CD4-positive, CD25-positive, alpha-beta regulatory T cell (primary cell): ENCODE measurements at regions not wholly inside any gene's neighbourhood (a gene's known extent, or its start where the extent isn't known, plus 50 kb on each side); places are given as distances from the start of the nearest gene placed in this dataset.

Source experiments
- ATAC-seq, 2 donors: fragments of 150-1000 bp; cut with Tn5 transposase; one replicate each; pipeline ENCODE4 v1.10.0; 2021; ENCODE audit warnings: low read depth in 2 of 2, moderate number of reproducible peaks in 2 of 2, moderate library complexity in 1 of 2
- DNase-seq, 3 donors: peaks; one replicate each; pipeline versions ENCODE4 v3.0.0 to v3.0.0-alpha.2; 2012 to 2022; ENCODE audit warnings: mixed read lengths in 1 of 3
- H3K27ac ChIP-seq: one replicate; pipeline ENCODE4 v1.7.0; 2013; ENCODE audit warnings: mild to moderate bottlenecking, low read length; ENCODE audit not compliant: insufficient read depth, poor library complexity, severe bottlenecking
- H3K27me3 ChIP-seq: one replicate; pipeline ENCODE4 v1.7.0; 2013; ENCODE audit warnings: low read length; ENCODE audit not compliant: control insufficient read depth, insufficient read depth
- H3K36me3 ChIP-seq: one replicate; pipeline ENCODE4 v1.7.0; 2013; ENCODE audit warnings: mild to moderate bottlenecking, low read length, moderate library complexity; ENCODE audit not compliant: control insufficient read depth, insufficient read depth
- H3K4me1 ChIP-seq: 2 replicates; pipeline ENCODE4 v1.7.0; 2013; ENCODE audit warnings: mild to moderate bottlenecking, low read length; ENCODE audit not compliant: insufficient read depth, control insufficient read depth, poor library complexity, severe bottlenecking
- H3K4me3 ChIP-seq: one replicate; pipeline ENCODE4 v1.7.0; 2013; ENCODE audit warnings: low read depth, mild to moderate bottlenecking, low read length, moderate library complexity
- H3K9me3 ChIP-seq, 2 experiments: 1 replicate in 1 of 2; 2 replicates in 1 of 2; pipeline ENCODE4 v1.7.0; 2013; ENCODE audit warnings: low read length in 2 of 2, mild to moderate bottlenecking in 1 of 2, moderate library complexity in 1 of 2; ENCODE audit not compliant: control insufficient read depth in 2 of 2
- H3K27ac Mint-ChIP-seq, 3 donors: one replicate each; pipeline ENCODE4 v1.8.0; 2020 to 2022; ENCODE audit warnings: mild to moderate bottlenecking in 3 of 3, mixed read lengths in 3 of 3, moderate library complexity in 2 of 3
- H3K27me3 Mint-ChIP-seq: one replicate; pipeline ENCODE4 v1.8.0; 2022; ENCODE audit warnings: mild to moderate bottlenecking, mixed read lengths
- H3K36me3 Mint-ChIP-seq: one replicate; pipeline ENCODE4 v1.8.0; 2020; ENCODE audit warnings: mixed read lengths
- H3K4me1 Mint-ChIP-seq, 4 donors: one replicate each; pipeline ENCODE4 v1.8.0; 2020 to 2022; ENCODE audit warnings: mixed read lengths in 4 of 4, mild to moderate bottlenecking in 1 of 4
- H3K4me3 Mint-ChIP-seq, 4 donors: one replicate each; pipeline ENCODE4 v1.8.0; 2020 to 2022; ENCODE audit warnings: mild to moderate bottlenecking in 4 of 4, mixed read lengths in 4 of 4, moderate library complexity in 3 of 4
- H3K9me3 Mint-ChIP-seq, 7 donors: one replicate each; pipeline ENCODE4 v1.8.0; 2020 to 2022; ENCODE audit warnings: mixed read lengths in 7 of 7, mild to moderate bottlenecking in 3 of 7, moderate library complexity in 2 of 7

DNA sequence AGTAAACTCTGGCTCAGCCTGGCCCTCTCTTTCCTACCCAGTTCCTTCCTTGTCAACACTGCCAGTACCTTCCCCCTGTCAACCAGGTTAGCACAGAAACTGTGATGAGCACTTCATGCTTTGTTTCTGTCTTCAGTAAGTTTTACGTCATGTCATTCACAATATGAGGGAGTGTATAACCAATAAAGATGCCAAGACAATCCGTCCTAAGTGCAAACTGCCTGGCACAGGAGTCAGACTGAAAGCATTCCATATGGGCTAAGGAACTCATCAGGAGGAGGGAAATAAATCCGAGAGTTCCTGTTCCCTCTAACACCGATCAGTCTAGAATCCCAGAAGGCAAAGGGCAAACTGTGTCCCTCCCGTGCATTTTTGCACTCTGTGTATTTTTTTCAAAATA lies 507.2 kb downstream of the CMPK2 start:
- H3K4me1 Mint-ChIP-seq: no peaks in the 10 kb centered on the region
- no peak overlapping the region for H3K4me3 ChIP-seq
- DNase-seq: no peak
- H3K27me3 ChIP-seq: no peaks in the 10 kb centered on the region
- H3K27ac Mint-ChIP-seq: no peak overlapping the region
- no peaks in the 10 kb centered on the region for H3K27me3 Mint-ChIP-seq
- H3K27ac ChIP-seq: no peak overlapping the region
- peaks cover 0 to 6% (median 4%) of the 10 kb centered on the region in 7 donors for H3K9me3 Mint-ChIP-seq
- no peaks in the 10 kb centered on the region for H3K4me1 ChIP-seq
- H3K36me3 Mint-ChIP-seq: no peaks in the 10 kb centered on the region
- H3K9me3 ChIP-seq: no peaks in the 10 kb centered on the region
- no peaks in the 10 kb centered on the region for H3K36me3 ChIP-seq
- no peak for ATAC-seq
- H3K4me3 Mint-ChIP-seq: no peak overlapping the region

DNA sequence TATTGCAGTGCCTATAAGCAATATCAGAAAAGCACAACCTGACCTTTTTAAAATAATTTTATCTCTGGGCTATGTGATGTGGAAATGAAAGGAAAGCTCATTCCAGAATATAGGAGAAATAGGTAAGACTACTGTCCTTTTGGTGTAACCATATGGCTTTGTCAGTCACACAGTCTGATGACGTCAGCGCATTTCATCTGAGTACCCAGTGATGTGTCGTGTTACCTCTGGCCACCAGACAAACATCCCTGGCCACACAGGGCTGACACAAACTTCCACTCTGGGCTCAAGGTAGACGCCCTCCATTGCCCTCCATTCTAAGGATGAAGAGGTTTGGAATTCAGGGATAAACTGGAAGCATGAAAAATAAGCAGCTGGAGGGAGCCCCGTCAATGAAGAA lies 506.7 kb downstream of the CMPK2 start:
- no peak for ATAC-seq
- H3K4me3 ChIP-seq: no peak overlapping the region

DNA sequence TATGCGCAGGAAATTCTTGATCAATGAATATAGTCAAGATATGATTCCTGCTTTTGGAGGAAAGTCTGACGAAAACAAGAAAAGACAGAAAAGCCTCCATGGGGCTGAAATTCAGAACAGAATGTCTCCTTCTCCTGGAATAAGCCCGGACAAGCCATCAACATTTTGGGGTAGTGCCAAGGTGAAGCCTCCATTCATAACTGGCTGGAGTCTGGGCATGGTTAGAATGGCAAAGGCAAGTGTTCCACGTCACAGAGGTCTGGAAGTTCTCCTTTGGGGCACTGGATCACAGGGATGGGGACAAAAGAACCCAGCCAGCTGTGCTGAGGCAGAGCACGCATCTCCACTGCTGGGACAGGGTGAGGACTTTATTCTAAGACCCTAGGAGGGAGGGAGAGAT lies 505.7 kb downstream of the CMPK2 start:
- peaks cover 0 to 6% (median 4%) of the 10 kb centered on the region in 7 donors for H3K9me3 Mint-ChIP-seq
- Histone ChIP-seq H3K27ac (no peak overlapping the region), H3K4me1 (no peaks in the 10 kb centered on the region), H3K9me3 (no peaks in the 10 kb centered on the region), H3K36me3 (no peaks in the 10 kb centered on the region), H3K4me3 (no peak overlapping the region), H3K27me3 (no peaks in the 10 kb centered on the region)
- no peak overlapping the region for H3K27ac Mint-ChIP-seq
- no peaks in the 10 kb centered on the region for H3K4me1 Mint-ChIP-seq
- no peak overlapping the region for H3K4me3 Mint-ChIP-seq
- ATAC-seq (no peak), DNase-seq (no peak)
- no peaks in the 10 kb centered on the region for H3K27me3 Mint-ChIP-seq
- no peaks in the 10 kb centered on the region for H3K36me3 Mint-ChIP-seq

More for the DNA sequence above, 506.7 kb downstream of the CMPK2 start:
- no peaks in the 10 kb centered on the region for H3K4me1 Mint-ChIP-seq
- H3K27ac ChIP-seq: no peak overlapping the region
- no peaks in the 10 kb centered on the region for H3K36me3 Mint-ChIP-seq
- H3K27ac Mint-ChIP-seq: no peak overlapping the region
- H3K36me3 ChIP-seq: no peaks in the 10 kb centered on the region
- peaks cover 0 to 6% (median 4%) of the 10 kb centered on the region in 7 donors for H3K9me3 Mint-ChIP-seq
- no peaks in the 10 kb centered on the region for H3K4me1 ChIP-seq
- H3K9me3 ChIP-seq: no peaks in the 10 kb centered on the region
- DNase-seq: no peak
- H3K4me3 Mint-ChIP-seq: no peak overlapping the region
- H3K27me3 ChIP-seq: no peaks in the 10 kb centered on the region
- H3K27me3 Mint-ChIP-seq: no peaks in the 10 kb centered on the region

DNA sequence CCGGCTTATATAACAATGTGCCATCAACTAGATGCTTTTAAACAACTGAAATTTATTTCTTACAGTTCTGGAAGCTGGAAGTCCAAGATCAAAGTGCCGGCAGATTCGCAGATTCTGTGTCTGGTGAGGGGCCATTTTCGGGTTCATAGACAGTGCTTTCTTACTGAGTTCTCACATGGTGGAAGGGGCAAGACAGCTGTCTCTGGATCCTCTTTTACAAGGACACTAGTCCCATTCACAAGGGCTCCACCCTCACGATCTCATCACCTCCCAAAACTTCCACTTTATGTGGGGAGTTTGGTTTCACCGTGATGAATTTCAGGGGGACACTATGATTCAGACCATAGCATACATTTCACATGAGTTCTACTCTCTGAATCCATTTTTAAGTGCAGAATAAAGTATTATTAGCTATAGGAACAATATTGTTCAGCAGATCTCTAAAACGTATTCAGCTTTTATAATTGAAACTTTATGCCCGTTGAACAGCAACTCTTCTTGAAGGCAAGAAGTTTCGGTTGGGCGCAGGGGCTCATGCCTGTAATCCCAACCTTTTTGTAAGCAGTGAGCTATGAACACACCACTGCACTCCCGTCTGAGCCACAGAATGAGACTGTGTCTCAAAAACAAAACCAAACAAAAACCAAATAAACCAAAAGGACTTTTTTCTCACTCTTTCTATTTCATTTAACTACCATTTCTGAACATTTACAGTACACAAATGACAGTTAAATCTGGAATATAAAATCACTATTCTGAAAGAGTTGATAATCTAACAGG lies 502.8 kb downstream of the CMPK2 start:
- Histone ChIP-seq H3K9me3 (no peaks in the 10 kb centered on the region), H3K4me1 (no peaks in the 10 kb centered on the region), H3K27me3 (no peaks in the 10 kb centered on the region), H3K27ac (no peak overlapping the region), H3K4me3 (no peak overlapping the region), H3K36me3 (no peaks in the 10 kb centered on the region)
- ATAC-seq (no peak), DNase-seq (no peak)
- Mint-ChIP-seq H3K36me3 (no peaks in the 10 kb centered on the region), H3K4me3 (no peak overlapping the region), H3K9me3 (peaks cover 0 to 9% (median 3%) of the 10 kb centered on the region in 7 donors), H3K27me3 (no peaks in the 10 kb centered on the region), H3K27ac (no peak overlapping the region), H3K4me1 (no peaks in the 10 kb centered on the region)

DNA sequence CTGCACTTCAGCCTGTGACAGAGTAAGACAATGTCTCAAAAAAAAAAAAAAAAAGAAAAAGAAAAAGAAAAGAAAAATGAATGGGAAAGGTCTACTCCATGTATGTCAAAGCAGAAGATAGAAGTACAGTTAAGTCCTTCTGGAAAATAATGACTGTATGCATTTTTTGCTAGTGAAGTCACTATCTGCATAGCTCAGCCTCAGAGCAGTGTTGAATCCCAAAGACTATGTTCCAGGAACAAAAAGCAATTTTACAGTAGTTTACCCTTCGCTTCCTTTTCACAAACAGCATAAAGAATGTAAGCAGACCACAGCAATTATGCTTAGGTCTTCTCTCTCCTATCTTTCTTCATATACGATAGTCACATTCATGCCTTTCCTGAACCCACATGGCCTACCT lies 497.4 kb downstream of the CMPK2 start:
- no peak overlapping the region for H3K4me3 Mint-ChIP-seq
- Histone ChIP-seq H3K27me3 (no peaks in the 10 kb centered on the region), H3K4me1 (no peaks in the 10 kb centered on the region), H3K9me3 (no peaks in the 10 kb centered on the region), H3K4me3 (no peak overlapping the region), H3K27ac (no peak overlapping the region), H3K36me3 (no peaks in the 10 kb centered on the region)
- DNase-seq: no peak
- H3K36me3 Mint-ChIP-seq: no peaks in the 10 kb centered on the region
- no peaks in the 10 kb centered on the region for H3K27me3 Mint-ChIP-seq
- peaks cover 0 to 7% (median 4%) of the 10 kb centered on the region in 7 donors for H3K9me3 Mint-ChIP-seq
- no peak for ATAC-seq
- H3K4me1 Mint-ChIP-seq: no peaks in the 10 kb centered on the region
- no peak overlapping the region for H3K27ac Mint-ChIP-seq

DNA sequence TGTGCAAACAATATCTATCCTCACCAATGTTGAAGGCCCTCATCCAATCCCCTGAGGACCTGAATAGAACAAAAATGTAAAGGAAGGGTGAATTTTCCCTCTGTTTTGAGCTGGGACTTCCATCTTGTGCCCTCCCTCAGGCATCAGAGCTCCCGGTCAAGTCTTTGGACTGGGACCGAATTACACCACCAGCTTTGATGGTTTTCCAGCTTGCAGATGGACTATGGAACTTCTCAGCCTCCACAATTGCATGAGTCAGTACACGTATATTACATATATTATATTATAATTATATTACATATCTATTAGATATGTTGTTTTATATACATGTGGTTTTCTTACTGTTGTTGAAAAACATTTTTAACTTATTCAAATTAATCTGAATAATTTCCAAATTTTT lies 496.4 kb downstream of the CMPK2 start:
- H3K4me1 ChIP-seq: no peaks in the 10 kb centered on the region
- ATAC-seq (no peak), DNase-seq (no peak)
- no peak overlapping the region for H3K27ac Mint-ChIP-seq
- H3K27ac ChIP-seq: no peak overlapping the region
- H3K4me3 ChIP-seq: no peak overlapping the region
- no peaks in the 10 kb centered on the region for H3K27me3 Mint-ChIP-seq
- H3K36me3 ChIP-seq: no peaks in the 10 kb centered on the region
- no peaks in the 10 kb centered on the region for H3K4me1 Mint-ChIP-seq
- H3K4me3 Mint-ChIP-seq: no peak overlapping the region
- no peaks in the 10 kb centered on the region for H3K9me3 ChIP-seq
- no peaks in the 10 kb centered on the region for H3K36me3 Mint-ChIP-seq
- peaks cover 0 to 10% (median 4%) of the 10 kb centered on the region in 7 donors for H3K9me3 Mint-ChIP-seq
- no peaks in the 10 kb centered on the region for H3K27me3 ChIP-seq

DNA sequence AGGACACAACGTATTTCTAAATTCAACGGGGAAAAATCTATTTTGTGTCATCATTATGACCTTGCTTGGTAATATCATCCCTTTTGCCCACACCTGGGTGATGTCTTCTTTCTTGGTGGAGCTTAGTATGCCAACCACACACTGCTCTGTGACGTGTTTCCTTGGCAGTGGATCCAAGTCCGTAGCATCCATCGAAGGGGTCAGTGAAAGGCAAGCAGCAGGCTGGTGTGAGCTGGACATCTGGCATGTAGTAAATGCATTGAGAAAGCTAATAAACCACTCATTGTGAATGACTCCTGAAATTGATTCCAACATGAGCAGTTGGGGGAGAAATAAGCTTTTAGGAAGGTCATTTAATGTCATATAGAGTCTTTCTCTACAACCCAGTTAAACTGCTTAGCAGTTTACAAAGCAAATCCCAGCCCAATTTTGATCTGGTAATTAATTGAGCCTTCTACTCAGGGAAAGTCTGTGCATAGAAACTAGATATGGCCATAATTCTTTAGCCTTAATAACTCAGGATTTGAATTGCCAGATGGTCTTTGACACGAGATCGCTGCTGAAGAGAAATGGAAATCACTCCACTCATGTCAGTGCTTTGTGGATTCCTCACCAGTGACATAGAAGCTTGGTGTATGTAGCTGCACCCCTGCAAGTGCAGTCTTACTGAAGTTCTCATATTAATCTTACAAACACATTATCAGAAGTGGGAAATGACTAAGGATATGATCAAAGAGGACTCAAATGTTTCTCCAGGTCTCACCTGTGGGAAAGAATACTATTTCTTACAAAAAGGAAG lies 494.8 kb downstream of the CMPK2 start:
- H3K9me3 ChIP-seq: no peaks in the 10 kb centered on the region
- no peak for DNase-seq
- H3K4me3 Mint-ChIP-seq: no peak overlapping the region
- peaks cover 0 to 16% (median 4%) of the 10 kb centered on the region in 7 donors for H3K9me3 Mint-ChIP-seq
- no peak overlapping the region for H3K27ac ChIP-seq
- no peaks in the 10 kb centered on the region for H3K4me1 Mint-ChIP-seq
- no peak overlapping the region for H3K27ac Mint-ChIP-seq
- H3K4me3 ChIP-seq: no peak overlapping the region
- no peaks in the 10 kb centered on the region for H3K27me3 Mint-ChIP-seq
- ATAC-seq: no peak
- no peaks in the 10 kb centered on the region for H3K36me3 Mint-ChIP-seq
- H3K36me3 ChIP-seq: no peaks in the 10 kb centered on the region
- no peaks in the 10 kb centered on the region for H3K27me3 ChIP-seq
- no peaks in the 10 kb centered on the region for H3K4me1 ChIP-seq
